ENCODE measurements at regions not wholly inside any gene's neighbourhood (a gene's known extent, or its start where the extent isn't known, plus 50 kb on each side); places are given as distances from the start of the nearest gene placed in this dataset.
"Not testable (repeated sequence)": the region's sequence is repeated elsewhere in the genome, so short reads cannot be mapped to it uniquely, and the experiment has no call there.

- H2BK5ac ChIP-seq (ENCODE audit: low read length): peak overlapping the region; percentile 75
- DNase-seq: no peak
- H3K27me3 ChIP-seq (ENCODE audit: insufficient read depth, low read length, poor library complexity): no peaks in the 10 kb centered on the region
- H3K36me3 ChIP-seq (ENCODE audit: control insufficient read depth, insufficient read depth, low read length): no peaks in the 10 kb centered on the region
- H3K27ac ChIP-seq (ENCODE audit: low read depth, low read length): no peak overlapping the region
- H3K79me2 ChIP-seq (ENCODE audit: control insufficient read depth, insufficient read depth, low read length): no peaks in the 10 kb centered on the region
- peak overlapping the region; percentile 77 for H2AK5ac ChIP-seq (ENCODE audit: low read length)
- H3K23ac ChIP-seq (ENCODE audit: low read length): no peak overlapping the region
- no peak overlapping the region for H4K8ac ChIP-seq (ENCODE audit: low read depth, low read length)
- H3K4me2 ChIP-seq (ENCODE audit: low read length): no peak overlapping the region
- H2BK15ac ChIP-seq (replicated peaks; ENCODE audit: low read depth): no peak overlapping the region
- H3K4me3 ChIP-seq (ENCODE audit: low read length): no peak overlapping the region
- H3K4ac ChIP-seq (ENCODE audit: low read depth, low read length): no peak overlapping the region
- H4K5ac ChIP-seq (ENCODE audit: low read length): no peak overlapping the region
- peak overlapping the region; percentile 9 for H3K18ac ChIP-seq (ENCODE audit: low read length)
- H3K4me1 ChIP-seq (ENCODE audit: control insufficient read depth, low read depth, low read length): peaks cover 3% of the 10 kb centered on the region
- no peak overlapping the region for H2BK120ac ChIP-seq (ENCODE audit: low read depth, low read length)
- peak overlapping the region; percentile 56 for H3K56ac ChIP-seq (ENCODE audit: low read length)
- H3K79me1 ChIP-seq (ENCODE audit: low read length): no peaks in the 10 kb centered on the region
- no CpG with 5 or more reads among the region's 1 CpG for WGBS (ENCODE audit: extremely low coverage, insufficient coverage, low lambda C conversion rate)
- no peak overlapping the region for H3K9ac ChIP-seq (ENCODE audit: low read length)
Measured at GRCh38 chr1:208728815-208729214, 484.6 kb upstream of the PLXNA2 start.

- peak overlapping the region; percentile 48 for H3K23ac ChIP-seq (ENCODE audit: low read length)
- peak overlapping the region; percentile 36 for H3K9ac ChIP-seq (ENCODE audit: low read length)
- H3K36me3 ChIP-seq (ENCODE audit: control insufficient read depth, insufficient read depth, low read length): no peaks in the 10 kb centered on the region
- WGBS (ENCODE audit: extremely low coverage, insufficient coverage, low lambda C conversion rate): no CpG with 5 or more reads among the region's 4 CpGs
- H3K56ac ChIP-seq (ENCODE audit: low read length): peak overlapping the region; percentile 72
- no peak overlapping the region for H2BK15ac ChIP-seq (replicated peaks; ENCODE audit: low read depth)
- no peak overlapping the region for H4K8ac ChIP-seq (ENCODE audit: low read depth, low read length)
- peak overlapping the region; percentile 51 for H3K18ac ChIP-seq (ENCODE audit: low read length)
- no peak overlapping the region for H2AK5ac ChIP-seq (ENCODE audit: low read length)
- H2BK5ac ChIP-seq (ENCODE audit: low read length): peak overlapping the region; percentile 96
- no peak overlapping the region for H3K4me2 ChIP-seq (ENCODE audit: low read length)
- no peaks in the 10 kb centered on the region for H3K27me3 ChIP-seq (ENCODE audit: insufficient read depth, low read length, poor library complexity)
- no peaks in the 10 kb centered on the region for H3K79me1 ChIP-seq (ENCODE audit: low read length)
- peak; percentile 91 for DNase-seq
- peak overlapping the region; percentile 94 for H2BK120ac ChIP-seq (ENCODE audit: low read depth, low read length)
- no peaks in the 10 kb centered on the region for H3K79me2 ChIP-seq (ENCODE audit: control insufficient read depth, insufficient read depth, low read length)
- H3K27ac ChIP-seq (ENCODE audit: low read depth, low read length): peak overlapping the region; percentile 92
- no peak overlapping the region for H4K5ac ChIP-seq (ENCODE audit: low read length)
- peaks cover 3% of the 10 kb centered on the region for H3K4me1 ChIP-seq (ENCODE audit: control insufficient read depth, low read depth, low read length)
- no peak overlapping the region for H3K4me3 ChIP-seq (ENCODE audit: low read length)
- H3K4ac ChIP-seq (ENCODE audit: low read depth, low read length): peak overlapping the region; percentile 31
Measured at GRCh38 chr1:208731981-208732821, 488.0 kb upstream of the PLXNA2 start.

GRCh38 chr1:208737161-208737560, 493.0 kb upstream of the PLXNA2 start:
- no peak overlapping the region for H4K8ac ChIP-seq (ENCODE audit: low read depth, low read length)
- no peak overlapping the region for H4K5ac ChIP-seq (ENCODE audit: low read length)
- no CpG with 5 or more reads among the region's 4 CpGs for WGBS (ENCODE audit: extremely low coverage, insufficient coverage, low lambda C conversion rate)
- no peaks in the 10 kb centered on the region for H3K79me1 ChIP-seq (ENCODE audit: low read length)
- H2BK15ac ChIP-seq (replicated peaks; ENCODE audit: low read depth): no peak overlapping the region
- no peaks in the 10 kb centered on the region for H3K36me3 ChIP-seq (ENCODE audit: control insufficient read depth, insufficient read depth, low read length)
- H3K27ac ChIP-seq (ENCODE audit: low read depth, low read length): no peak overlapping the region
- no peak overlapping the region for H3K56ac ChIP-seq (ENCODE audit: low read length)
- no peaks in the 10 kb centered on the region for H3K27me3 ChIP-seq (ENCODE audit: insufficient read depth, low read length, poor library complexity)
- H2BK120ac ChIP-seq (ENCODE audit: low read depth, low read length): no peak overlapping the region
- DNase-seq: no peak
- peaks cover 3% of the 10 kb centered on the region for H3K4me1 ChIP-seq (ENCODE audit: control insufficient read depth, low read depth, low read length)
- H3K9ac ChIP-seq (ENCODE audit: low read length): no peak overlapping the region
- no peak overlapping the region for H3K4ac ChIP-seq (ENCODE audit: low read depth, low read length)
- no peak overlapping the region for H2BK5ac ChIP-seq (ENCODE audit: low read length)
- no peak overlapping the region for H3K4me3 ChIP-seq (ENCODE audit: low read length)
- H3K23ac ChIP-seq (ENCODE audit: low read length): no peak overlapping the region
- no peak overlapping the region for H3K4me2 ChIP-seq (ENCODE audit: low read length)
- H3K79me2 ChIP-seq (ENCODE audit: control insufficient read depth, insufficient read depth, low read length): no peaks in the 10 kb centered on the region
- no peak overlapping the region for H2AK5ac ChIP-seq (ENCODE audit: low read length)
- H3K18ac ChIP-seq (ENCODE audit: low read length): no peak overlapping the region

- Histone ChIP-seq H3K18ac (ENCODE audit: low read length) (no peak overlapping the region), H2BK15ac (replicated peaks; ENCODE audit: low read depth) (no peak overlapping the region), H3K4me1 (ENCODE audit: control insufficient read depth, low read depth, low read length) (peaks cover 3% of the 10 kb centered on the region), H3K27me3 (ENCODE audit: insufficient read depth, low read length, poor library complexity) (no peaks in the 10 kb centered on the region), H3K9ac (ENCODE audit: low read length) (no peak overlapping the region), H3K36me3 (ENCODE audit: control insufficient read depth, insufficient read depth, low read length) (no peaks in the 10 kb centered on the region), H4K5ac (ENCODE audit: low read length) (no peak overlapping the region), H3K4me2 (ENCODE audit: low read length) (no peak overlapping the region), H3K23ac (ENCODE audit: low read length) (no peak overlapping the region), H3K27ac (ENCODE audit: low read depth, low read length) (no peak overlapping the region), H3K56ac (ENCODE audit: low read length) (no peak overlapping the region), H2BK120ac (ENCODE audit: low read depth, low read length) (no peak overlapping the region), H2BK5ac (ENCODE audit: low read length) (no peak overlapping the region), H4K8ac (ENCODE audit: low read depth, low read length) (no peak overlapping the region), H2AK5ac (ENCODE audit: low read length) (no peak overlapping the region), H3K4me3 (ENCODE audit: low read length) (no peak overlapping the region), H3K4ac (ENCODE audit: low read depth, low read length) (no peak overlapping the region), H3K79me2 (ENCODE audit: control insufficient read depth, insufficient read depth, low read length) (no peaks in the 10 kb centered on the region), H3K79me1 (ENCODE audit: low read length) (no peaks in the 10 kb centered on the region)
- no CpG with 5 or more reads among the region's 4 CpGs for WGBS (ENCODE audit: extremely low coverage, insufficient coverage, low lambda C conversion rate)
- DNase-seq: peak; percentile 4
Measured at GRCh38 chr1:208737922-208738321, 493.7 kb upstream of the PLXNA2 start.

- H4K5ac ChIP-seq (ENCODE audit: low read length); H2BK15ac ChIP-seq (replicated peaks; ENCODE audit: low read depth); H3K36me3 ChIP-seq (ENCODE audit: control insufficient read depth, insufficient read depth, low read length); H4K8ac ChIP-seq (ENCODE audit: low read depth, low read length); H3K27ac ChIP-seq (ENCODE audit: low read depth, low read length); H3K4ac ChIP-seq (ENCODE audit: low read depth, low read length); H3K18ac ChIP-seq (ENCODE audit: low read length); H3K4me2 ChIP-seq (ENCODE audit: low read length); H3K23ac ChIP-seq (ENCODE audit: low read length); H3K79me1 ChIP-seq (ENCODE audit: low read length); DNase-seq; H3K4me1 ChIP-seq (ENCODE audit: control insufficient read depth, low read depth, low read length); H3K79me2 ChIP-seq (ENCODE audit: control insufficient read depth, insufficient read depth, low read length); H2BK5ac ChIP-seq (ENCODE audit: low read length); H3K27me3 ChIP-seq (ENCODE audit: insufficient read depth, low read length, poor library complexity); H2AK5ac ChIP-seq (ENCODE audit: low read length); H3K56ac ChIP-seq (ENCODE audit: low read length); H3K9ac ChIP-seq (ENCODE audit: low read length); H2BK120ac ChIP-seq (ENCODE audit: low read depth, low read length); H3K4me3 ChIP-seq (ENCODE audit: low read length): not testable (repeated sequence)
- WGBS (ENCODE audit: extremely low coverage, insufficient coverage, low lambda C conversion rate): no CpG with 5 or more reads among the region's 20 CpGs
Measured at GRCh38 chr1:208739636-208740035, 495.5 kb upstream of the PLXNA2 start.

- H3K56ac ChIP-seq (ENCODE audit: low read length): no peak overlapping the region
Measured at GRCh38 chr1:208741296-208741695, 497.1 kb upstream of the PLXNA2 start.

More at GRCh38 chr1:208741296-208741695, 497.1 kb upstream of the PLXNA2 start:
- Histone ChIP-seq H3K79me1 (ENCODE audit: low read length) (no peaks in the 10 kb centered on the region), H3K23ac (ENCODE audit: low read length) (no peak overlapping the region), H4K5ac (ENCODE audit: low read length) (no peak overlapping the region), H3K18ac (ENCODE audit: low read length) (no peak overlapping the region), H3K4ac (ENCODE audit: low read depth, low read length) (no peak overlapping the region), H3K9ac (ENCODE audit: low read length) (no peak overlapping the region), H3K27ac (ENCODE audit: low read depth, low read length) (no peak overlapping the region), H2BK15ac (replicated peaks; ENCODE audit: low read depth) (no peak overlapping the region), H3K4me1 (ENCODE audit: control insufficient read depth, low read depth, low read length) (no peaks in the 10 kb centered on the region), H3K79me2 (ENCODE audit: control insufficient read depth, insufficient read depth, low read length) (no peaks in the 10 kb centered on the region), H3K27me3 (ENCODE audit: insufficient read depth, low read length, poor library complexity) (no peaks in the 10 kb centered on the region), H2BK120ac (ENCODE audit: low read depth, low read length) (no peak overlapping the region), H3K36me3 (ENCODE audit: control insufficient read depth, insufficient read depth, low read length) (no peaks in the 10 kb centered on the region), H2AK5ac (ENCODE audit: low read length) (no peak overlapping the region), H2BK5ac (ENCODE audit: low read length) (no peak overlapping the region), H3K4me3 (ENCODE audit: low read length) (no peak overlapping the region), H3K4me2 (ENCODE audit: low read length) (no peak overlapping the region), H4K8ac (ENCODE audit: low read depth, low read length) (no peak overlapping the region)
- DNase-seq: no peak
- WGBS (ENCODE audit: extremely low coverage, insufficient coverage, low lambda C conversion rate): no CpG with 5 or more reads among the region's 3 CpGs
